NCI-H2227 (cell line): ENCODE measurements at regions not wholly inside any gene's neighbourhood (a gene's known extent, or its start where the extent isn't known, plus 50 kb on each side); places are given as distances from the start of the nearest gene placed in this dataset.

Experiments
- DNase-seq: peaks from one replicate; lab custom pipeline; 2025; ENCODE audit not compliant: unreplicated experiment; lab: John Stamatoyannopoulos, UW

DNA sequence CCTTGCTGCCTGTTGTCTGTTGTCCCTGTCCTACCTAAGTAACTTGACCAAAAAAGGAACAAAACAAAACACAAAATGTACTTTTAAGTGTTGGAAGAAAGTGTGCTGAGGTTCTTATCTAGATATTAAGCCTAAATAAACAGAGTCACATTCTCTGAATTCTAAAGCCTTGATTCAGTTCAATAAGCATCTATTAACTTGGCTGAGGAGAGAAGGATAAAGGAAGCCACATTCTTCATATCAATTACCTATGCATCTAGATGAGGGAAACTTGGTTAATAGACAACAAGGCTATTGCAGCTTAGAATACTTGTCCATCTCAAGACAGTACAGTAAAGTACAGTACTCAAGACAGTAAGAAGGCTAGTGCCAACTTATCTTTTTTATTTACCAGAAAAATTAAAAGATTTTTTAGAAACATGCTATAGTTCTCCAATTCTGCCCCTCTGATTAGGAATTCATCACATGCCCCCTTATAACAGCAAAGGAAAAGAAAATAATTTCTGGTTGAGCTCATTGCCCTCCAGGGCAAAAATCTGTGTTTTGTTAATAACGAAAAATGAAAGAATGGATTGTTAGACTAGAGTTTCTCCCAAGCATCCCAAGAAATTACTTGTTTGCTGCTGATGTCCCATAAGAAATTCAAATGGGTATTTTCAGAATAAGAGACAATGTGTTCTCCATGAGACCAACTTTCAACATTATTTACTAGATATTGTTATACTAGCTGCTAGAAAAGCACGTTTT is 546.5 kb upstream of the SEMA3D start:
- no peak for DNase-seq

DNA sequence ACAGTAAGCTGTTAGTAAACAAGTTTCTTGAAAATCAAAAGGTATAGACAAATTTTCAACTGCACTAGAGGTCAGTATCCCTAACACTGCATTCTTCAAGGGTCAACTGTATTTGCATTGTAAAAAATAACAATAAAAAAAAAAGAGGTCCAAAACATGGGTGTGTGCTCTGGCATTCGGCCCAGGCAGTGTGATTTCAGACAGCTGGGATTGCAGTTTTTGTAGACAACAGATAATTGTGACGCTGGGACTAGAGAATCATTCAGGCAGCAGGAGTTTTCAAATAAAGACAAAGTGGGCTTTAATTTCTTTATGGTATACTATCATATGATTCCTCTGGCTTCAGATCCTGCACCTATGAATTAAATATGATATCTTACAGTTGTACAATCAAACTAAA is 543.2 kb upstream of the SEMA3D start:
- no peak for DNase-seq

DNA sequence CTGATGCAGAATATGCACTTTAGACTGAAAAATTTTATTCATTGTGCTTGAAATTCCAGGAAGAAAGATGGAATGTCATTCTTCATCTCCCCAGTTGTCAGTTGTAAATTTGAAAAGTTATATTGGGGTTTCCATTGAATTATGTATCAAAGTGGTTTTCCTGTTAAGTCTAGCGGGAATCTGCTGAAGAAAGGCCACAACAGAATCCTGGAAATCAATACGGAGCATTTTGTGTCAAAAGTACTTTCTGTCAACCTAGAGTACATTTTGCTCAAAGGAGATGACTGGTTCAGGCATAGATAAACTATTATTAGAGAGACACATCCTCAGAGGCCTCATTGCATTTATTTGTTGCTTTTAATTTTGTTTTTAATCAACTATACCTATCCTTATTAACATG is 538.2 kb upstream of the SEMA3D start:
- DNase-seq, result no peak

DNA sequence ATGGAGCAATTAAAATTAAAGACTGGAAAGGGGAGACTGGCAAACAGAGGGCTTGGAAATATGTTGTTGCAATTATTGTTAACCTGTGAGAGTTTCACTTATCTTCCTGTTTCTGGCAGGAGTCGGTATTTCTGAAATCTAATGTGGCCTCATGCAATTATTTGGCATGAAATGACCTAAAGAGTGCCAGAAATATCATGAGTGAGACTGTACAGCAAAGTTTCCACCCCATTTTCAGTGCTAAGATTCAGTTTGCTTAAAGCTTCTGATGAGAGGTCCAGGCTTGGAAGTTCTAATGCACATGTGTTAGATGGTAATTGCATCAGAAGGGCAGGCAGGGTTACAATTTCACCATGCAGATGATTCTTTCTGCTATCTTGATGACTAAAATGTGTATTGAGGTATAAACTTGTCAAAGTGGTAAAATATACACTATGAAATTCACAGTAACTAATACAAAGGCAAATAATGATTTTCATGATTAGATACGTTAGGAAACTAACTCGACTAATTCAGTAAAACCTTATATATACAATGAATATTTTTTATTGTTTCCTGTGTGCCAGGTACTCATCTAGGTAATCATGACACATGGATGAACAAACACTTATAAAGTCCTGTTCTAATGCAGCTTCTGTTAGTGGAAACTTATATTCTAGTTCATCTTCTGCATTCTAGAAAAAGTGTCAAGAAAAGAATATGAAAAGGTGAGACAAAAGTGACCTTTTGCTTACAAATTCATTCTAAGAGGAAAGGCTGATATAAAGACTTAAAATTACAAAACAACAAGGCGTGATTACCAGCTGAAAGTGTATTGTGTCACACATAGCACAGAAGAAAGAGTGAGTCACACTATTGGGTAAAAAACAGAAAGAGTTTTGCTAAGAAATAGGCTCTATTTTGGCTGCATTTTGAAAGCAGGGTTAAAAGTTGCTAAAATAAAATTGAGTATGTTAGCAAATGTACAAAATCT is 533.4 kb upstream of the SEMA3D start:
- DNase-seq, result no peak

DNA sequence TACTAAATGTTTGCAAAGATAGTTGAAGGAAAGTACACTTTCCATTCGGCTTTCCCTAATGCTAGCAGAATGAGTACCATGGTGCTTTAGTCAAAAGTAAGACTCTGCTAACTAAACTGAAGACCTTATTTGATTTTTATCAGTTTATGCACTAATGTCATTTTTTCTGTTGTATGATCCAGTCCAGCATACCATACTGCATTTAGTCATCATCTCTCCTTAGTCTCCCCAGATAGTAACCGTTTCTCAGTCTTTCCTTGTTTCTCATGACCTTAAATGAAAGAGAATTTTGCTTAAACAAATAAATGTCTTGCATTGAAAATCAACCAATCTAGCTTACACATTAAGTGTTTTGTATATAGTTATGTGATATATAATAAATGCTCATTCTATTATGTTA is 529.5 kb upstream of the SEMA3D start:
- DNase-seq, result no peak

DNA sequence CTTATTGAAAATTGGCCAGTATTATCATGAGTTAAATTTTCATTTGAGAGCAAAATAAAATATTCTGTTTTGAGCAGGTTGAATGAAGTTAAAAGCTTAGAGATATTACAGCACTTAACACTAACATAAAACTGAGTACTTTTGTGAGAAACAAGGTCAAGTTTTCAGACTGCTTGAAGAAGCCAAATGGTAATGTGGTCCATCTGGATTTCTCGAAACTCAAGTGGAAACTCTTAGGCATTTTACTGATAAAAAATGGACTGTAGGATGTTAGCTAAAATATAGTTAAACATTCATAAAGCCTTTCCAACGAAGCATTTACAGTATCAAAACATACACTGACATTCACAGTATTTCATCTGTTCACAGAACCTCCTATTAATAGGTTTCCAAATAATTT is 528.1 kb upstream of the SEMA3D start:
- no peak for DNase-seq

DNA sequence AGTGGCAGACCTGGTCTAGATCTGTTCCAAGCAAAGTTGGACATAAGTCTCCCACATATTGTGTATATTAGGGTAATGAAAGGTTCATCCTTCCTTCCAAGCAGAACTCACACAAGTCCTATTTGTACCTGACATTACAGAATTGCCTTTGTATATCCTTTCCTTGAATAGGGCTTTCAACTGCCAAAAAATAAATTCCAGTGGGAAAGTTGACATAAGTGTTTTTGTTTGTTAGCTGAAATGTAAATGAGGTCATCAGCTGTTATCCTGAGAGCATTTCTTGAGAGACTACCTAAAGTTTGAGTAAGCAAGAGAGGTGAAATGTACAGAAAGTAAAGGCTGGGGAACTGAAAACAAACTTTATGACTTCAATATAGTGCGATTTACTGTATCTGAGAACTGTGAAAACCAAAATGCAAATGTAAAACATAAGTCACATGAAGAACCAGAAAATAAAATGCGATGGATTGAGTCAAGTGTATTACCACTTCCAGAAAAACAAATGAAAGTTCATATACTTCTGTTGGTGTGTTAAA is 527.3 kb upstream of the SEMA3D start:
- DNase-seq, result no peak

DNA sequence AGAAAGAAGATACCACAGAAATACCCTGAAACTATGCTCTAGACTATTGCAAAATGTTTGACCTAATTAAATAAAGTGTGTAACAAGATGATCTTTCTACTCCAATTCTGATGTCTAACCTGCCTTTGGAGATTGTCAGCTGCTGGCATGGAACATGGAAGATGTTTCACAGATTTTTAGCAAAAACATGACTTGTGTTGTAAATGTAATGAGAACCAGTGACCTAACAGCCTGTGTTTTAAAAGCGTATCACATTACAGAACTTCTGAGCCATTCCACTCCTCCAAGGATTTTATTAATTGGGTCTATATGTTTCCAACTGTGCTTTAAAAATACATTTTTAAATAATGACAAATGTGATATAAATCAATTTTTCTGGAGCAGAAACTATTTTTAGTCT is 526.3 kb upstream of the SEMA3D start:
- no peak for DNase-seq

DNA sequence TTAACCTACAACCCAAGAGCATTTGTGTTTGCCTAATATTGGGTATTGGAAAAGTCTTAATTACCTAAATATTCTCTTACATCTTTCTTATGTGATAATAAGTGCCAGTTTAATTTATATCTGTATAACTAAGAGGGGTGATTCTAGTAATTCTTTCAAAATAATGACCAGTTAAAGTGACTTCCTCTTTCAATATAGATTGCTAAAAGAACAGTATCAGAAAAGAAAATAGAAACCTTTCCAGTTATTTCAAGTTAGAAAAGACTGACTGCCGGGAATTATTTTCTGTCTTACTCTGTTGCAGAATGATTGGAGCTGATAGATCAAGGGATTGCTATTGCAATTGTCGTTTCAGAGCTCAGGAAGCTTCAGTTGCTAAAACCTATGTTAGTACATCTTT is 525.0 kb upstream of the SEMA3D start:
- no peak for DNase-seq

DNA sequence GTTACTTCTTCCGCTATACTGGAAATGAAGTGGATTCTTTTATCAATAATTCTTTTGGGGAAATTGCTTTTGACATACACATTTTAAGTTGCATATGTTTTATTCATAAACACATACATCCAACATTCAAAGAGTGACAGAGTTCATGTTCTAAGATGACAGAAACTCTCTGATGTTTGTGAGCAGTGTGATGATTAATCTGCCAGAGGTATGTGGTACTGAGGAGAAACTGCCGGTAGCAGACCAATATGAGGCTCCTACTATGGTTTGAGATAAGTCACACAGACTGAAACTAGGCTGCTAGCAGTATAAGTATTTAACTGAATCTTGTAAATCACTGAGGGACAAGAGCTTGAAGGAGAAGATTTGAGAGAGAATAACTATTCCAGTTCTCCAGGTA is 524.1 kb upstream of the SEMA3D start:
- no peak for DNase-seq

DNA sequence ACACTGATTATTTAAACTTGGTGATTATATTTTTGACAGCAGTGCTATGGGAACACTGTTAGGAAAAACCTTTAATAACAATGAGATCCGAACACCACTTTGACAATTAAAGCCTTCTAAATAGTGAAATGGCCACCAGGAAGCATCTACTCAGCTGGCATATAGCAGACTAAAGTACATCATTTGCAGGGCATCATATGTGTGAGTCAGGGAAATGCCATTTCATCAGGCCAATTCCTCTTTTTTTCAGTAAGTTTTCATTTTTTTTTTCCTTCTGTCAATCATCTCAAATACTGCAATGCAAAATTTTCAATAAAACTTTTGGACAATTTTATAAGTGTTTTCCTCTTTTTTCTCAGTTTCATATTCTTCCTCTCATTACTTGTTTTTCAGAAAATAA is 521.4 kb upstream of the SEMA3D start:
- DNase-seq, result no peak

DNA sequence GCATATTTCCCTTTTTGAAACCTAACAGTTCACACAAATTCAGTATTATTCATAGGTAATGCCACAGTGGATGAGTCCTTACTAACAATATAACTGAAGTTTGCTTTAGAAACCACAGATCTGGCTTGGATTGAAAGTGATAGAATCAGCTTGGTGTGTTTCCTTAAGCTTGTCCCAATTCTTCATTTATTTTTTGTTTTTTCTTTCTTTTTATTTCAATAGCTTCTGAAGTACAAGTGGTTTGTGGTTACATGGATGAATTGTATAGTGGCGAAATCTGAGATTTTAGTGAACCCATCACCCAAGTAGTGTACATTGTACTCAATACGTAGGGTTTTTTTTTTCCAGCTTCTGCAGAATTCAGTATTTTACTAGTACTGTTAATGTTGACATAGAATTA is 518.2 kb upstream of the SEMA3D start:
- no peak for DNase-seq

DNA sequence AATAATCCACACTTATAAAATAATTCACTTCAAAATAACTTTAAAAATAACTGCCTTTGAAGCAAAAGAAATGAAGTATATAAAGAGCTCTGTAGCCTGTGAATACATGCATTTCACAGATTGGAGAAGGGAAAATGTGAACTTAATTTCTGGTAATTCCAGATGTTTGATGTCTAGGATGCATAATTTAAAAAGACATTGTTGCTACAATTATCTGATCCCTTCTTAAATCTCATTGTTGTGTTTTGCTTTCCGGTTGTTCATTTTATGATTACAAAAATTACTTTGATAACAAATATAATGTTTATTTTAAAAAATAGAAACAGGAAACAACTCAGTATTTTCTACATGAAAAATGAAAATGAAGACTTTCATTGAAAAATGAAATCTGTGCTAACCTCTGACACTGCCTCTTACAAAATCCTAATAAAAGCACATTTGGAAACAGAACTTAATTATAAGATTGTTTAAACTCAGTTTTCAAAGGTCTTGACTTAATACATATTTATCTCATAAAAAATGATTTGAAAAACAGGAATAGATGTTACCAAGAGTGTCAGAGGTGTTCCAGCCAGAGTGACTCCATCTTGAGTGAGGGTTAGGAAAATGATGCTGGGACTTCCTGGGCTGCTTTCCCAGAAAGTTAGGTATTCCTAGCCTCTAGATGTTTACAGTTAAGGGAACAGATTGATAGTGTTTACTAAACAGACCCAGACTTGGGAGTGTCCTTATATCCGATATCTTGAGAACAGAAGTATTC is 516.6 kb upstream of the SEMA3D start:
- DNase-seq, result no peak

DNA sequence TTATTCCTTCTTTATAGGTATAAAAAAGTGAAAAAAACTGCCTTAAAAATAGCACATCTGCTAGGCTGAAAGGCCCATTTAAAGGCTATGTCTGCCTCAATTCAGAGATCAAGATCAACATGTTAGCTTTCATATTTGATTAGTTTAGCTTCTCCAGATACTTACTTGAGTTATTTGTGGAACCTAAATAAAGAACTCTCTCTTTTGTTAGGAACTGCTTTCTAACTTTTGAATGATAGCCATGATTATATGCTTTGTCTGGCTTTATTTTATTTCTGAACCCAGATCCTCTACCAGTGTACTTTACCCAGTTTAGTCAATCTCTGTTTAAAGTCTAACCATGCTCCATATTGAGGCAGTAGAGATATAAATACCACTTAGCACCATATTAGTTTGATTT is 515.5 kb upstream of the SEMA3D start:
- DNase-seq, result no peak

DNA sequence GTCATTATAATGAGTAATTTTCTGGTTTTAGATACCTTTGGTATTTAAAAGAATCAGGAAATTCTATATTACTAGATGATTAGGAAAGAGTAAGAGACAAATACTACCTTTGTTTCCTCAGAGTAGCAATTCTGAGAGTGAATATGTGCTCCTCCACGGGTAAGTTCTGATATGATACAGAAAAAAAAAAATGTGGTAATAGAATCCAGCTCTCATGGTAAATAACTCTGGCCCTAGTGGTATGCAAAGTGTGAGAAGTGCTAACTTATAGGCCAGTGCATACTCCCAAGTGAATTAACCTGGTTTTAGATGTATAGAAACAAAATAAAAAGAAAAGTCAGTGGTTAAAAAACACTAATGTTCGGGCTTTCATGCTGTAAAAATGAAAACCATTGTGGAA is 512.6 kb upstream of the SEMA3D start:
- no peak for DNase-seq

DNA sequence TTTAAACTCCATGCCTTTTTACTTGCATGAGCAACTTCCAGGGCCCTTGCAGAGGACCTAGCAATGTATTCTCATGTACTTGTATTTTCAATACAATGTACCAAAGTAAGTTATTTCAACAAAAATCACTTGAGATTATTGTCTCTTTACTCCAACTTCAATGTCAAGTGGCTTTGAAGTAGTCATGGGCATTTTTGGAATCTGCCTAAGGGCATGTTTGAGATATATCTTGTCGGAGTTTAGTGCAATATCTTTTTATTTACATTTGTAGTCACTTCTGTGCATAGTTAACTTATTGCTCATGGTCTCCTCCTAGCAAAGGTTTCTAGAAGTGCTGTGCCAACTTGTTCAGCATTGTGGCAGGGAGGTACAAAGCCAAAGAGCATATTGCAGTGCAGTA is 508.7 kb upstream of the SEMA3D start:
- no peak for DNase-seq

DNA sequence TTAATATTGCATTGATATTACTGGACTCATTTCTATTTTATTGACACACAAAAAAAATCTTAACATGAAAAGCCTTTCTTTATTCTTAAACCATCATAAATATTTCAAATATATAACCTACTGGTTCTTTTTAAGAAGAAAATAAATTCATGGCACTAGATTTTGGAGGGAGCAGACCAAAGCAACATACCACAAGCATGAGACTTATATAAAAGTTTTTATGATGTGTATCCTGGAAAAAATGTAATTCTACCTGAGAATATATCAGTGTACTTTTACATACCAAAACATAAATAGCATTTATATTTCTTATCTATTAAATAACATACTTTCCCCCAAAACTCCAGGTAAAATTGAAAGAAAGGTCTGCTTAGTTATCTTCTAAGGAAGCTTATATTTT is 508.2 kb upstream of the SEMA3D start:
- DNase-seq, result no peak

DNA sequence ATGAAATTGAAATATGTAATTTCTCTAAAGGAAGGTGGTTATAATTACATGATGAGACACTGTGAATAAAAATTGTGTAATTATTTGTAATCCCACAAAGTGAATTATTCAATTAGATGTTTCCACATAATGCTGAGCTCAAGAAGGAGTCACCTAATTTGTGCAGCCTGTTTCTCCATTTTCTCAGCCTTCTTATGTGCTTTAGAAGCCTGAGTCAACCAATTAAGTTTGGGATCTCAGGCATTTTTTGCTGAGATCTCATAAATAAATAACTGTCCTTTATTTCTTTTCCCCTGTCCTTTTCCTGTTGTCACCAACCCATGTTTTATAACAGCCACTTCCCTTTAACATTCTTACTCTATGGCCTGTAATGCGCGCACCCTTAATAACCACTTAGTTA is 506.5 kb upstream of the SEMA3D start:
- no peak for DNase-seq

DNA sequence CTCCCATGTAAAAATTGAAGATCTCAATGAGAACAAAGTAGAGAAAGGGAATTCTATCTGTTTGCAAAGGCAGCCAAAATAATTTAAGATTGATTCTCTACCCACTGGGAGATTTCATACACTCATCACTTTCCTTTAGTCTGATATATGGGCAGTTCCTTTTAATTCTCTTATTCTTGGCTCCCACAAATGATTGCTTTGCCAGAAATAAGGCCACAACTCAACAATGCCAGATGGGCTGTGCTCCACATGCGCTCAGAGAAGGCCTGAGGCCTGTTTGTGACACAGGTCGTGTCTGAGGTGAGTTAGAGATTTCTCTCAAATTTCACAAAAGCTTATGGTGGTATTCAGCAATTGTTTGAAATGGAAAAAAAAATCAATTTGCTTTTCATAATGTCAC is 501.9 kb upstream of the SEMA3D start:
- no peak for DNase-seq

DNA sequence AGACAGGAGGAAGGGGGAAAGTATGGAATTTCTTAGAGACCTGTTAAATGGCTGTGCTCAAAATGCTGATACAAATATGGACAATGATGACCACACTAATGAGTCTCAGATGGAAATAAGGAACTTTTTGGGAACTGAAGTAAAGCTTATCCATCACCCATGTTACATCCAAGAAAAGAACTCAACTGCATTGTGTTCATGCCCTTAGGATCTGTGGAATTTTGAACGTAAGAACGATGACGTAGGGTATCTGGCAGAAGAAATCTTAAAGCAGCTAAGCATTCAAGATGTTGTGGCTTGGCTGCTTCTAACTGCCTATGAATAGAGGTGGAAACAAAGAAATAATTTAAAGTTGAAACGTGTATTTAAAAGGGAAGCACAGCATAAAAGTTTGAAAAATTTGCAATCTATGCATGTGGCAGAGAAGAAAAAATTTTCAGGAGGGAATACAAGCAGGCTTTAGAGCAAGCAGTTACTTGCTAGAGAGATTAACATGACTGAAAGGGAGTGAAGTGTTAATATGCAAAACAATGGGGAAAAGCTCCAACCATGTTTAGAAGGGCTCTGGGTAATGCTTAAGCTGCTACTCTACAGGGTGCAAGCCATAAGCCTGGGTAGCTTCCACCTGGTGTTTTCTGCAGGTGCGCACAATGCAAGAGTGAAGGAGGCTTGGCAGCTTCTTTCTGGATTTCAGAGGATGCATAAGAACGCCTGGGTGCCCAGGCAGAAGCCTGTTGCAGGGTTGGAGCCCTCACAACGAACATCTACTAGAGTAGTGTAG is 499.7 kb upstream of the SEMA3D start:
- DNase-seq, result no peak

DNA sequence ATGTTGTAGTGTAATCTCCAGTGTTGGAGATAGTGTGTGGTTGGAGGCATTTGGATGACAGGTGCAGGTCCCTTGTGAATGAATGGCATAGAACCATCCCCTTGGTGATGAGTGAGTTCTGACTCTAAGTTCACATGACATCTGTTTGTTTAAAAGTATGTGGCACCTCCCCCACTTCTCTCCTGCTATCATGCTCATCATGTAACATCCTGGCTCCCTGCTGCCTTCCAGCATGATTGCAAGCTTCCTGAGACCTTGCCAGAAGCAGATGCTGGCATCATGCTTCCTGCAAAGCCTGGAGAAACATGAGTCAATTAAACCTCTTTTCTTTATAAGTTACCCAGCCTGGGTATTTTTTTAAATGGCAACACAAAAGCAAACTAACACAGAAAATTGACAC is 499.0 kb upstream of the SEMA3D start:
- no peak for DNase-seq
